PC-9 (cell line): ENCODE measurements at regions not wholly inside any gene's neighbourhood (a gene's known extent, or its start where the extent isn't known, plus 50 kb on each side); places are given as distances from the start of the nearest gene placed in this dataset.

Experiments used
- CTCF ChIP-seq: fragments of 200-600 bp; sonication (generic); conservative IDR thresholded peaks from 2 replicates; pipeline ENCODE4 v1.6.1; 2017; ENCODE audit warnings: mixed run types, antibody characterized with exemption, mild to moderate bottlenecking, moderate library complexity
- EZH2 ChIP-seq: fragments of 200-600 bp; sonication (generic); IDR thresholded peaks from 2 replicates; pipeline ENCODE4 v1.8.0; 2017; ENCODE audit warnings: antibody characterized with exemption, low read depth

GRCh38 chr11:92131289-92131865 lies 93.2 kb upstream of the FAT3 start:
- TF ChIP-seq CTCF (no peak), EZH2 (no peak)
